ENCODE measurements at regions not wholly inside any gene's neighbourhood (a gene's known extent, or its start where the extent isn't known, plus 50 kb on each side); places are given as distances from the start of the nearest gene placed in this dataset.

- TF ChIP-seq CTCF (conservative IDR thresholded peaks at IDR 0.05) (no peak), ZFX (IDR thresholded peaks at IDR 0.05) (no peak)
Measured at GRCh38 chr6:87979737-87980136, 67.9 kb upstream of the SPACA1 start.
